HepG2 (cell line): ENCODE measurements at regions not wholly inside any gene's neighbourhood (a gene's known extent, or its start where the extent isn't known, plus 50 kb on each side); places are given as distances from the start of the nearest gene placed in this dataset.

ENCODE experiments used
- EP300 ChIP-seq, 3 experiments: sonication (generic) in 1 of 3; formaldehyde crosslinking in 1 of 3; IDR thresholded peaks; 2 replicates each; pipeline versions ENCODE4 v1.5.1 to v1.6.1; 2011 to 2020; ENCODE audit warnings: low read depth in 2 of 3, low read length in 2 of 3, borderline replicate concordance in 1 of 3, improper control_type of control experiment in 1 of 3, mild to moderate bottlenecking in 1 of 3, missing genetic modification reagents in 1 of 3, moderate library complexity in 1 of 3
- FOXP1 ChIP-seq, 2 experiments: fragments of 450-650 bp in 1 of 2; IDR thresholded peaks; 2 replicates each; pipeline ENCODE4 v1.6.1; 2017 to 2018; ENCODE audit warnings: antibody characterized with exemption in 1 of 2
- GATAD1 ChIP-seq: IDR thresholded peaks from 2 replicates; pipeline ENCODE4 v1.6.1; 2016; ENCODE audit warnings: missing genetic modification reagents, missing compliant biosample characterization
- GZF1 ChIP-seq: sonication (generic); formaldehyde crosslinking; IDR thresholded peaks from 2 replicates; pipeline ENCODE4 v1.5.1; 2020; ENCODE audit warnings: mild to moderate bottlenecking, missing genetic modification reagents
- LCORL ChIP-seq, 2 experiments: fragments of 450-650 bp in 1 of 2; sonication (generic) in 1 of 2; formaldehyde crosslinking in 1 of 2; IDR thresholded peaks; 2 replicates each; pipeline versions ENCODE4 v1.5.0 to v1.6.1; 2017 to 2020; ENCODE audit warnings: antibody characterized with exemption in 1 of 2, missing genetic modification reagents in 1 of 2
- MYC ChIP-seq: sonication (generic); formaldehyde crosslinking; IDR thresholded peaks from 2 replicates; pipeline ENCODE4 v1.9.0; 2021; ENCODE audit warnings: missing genetic modification reagents, borderline replicate concordance
- RAD51 ChIP-seq: fragments of 450-650 bp; IDR thresholded peaks from 2 replicates; pipeline ENCODE4 v1.6.1; 2016; ENCODE audit warnings: borderline replicate concordance
- REXO4 ChIP-seq: sonication (generic); formaldehyde crosslinking; IDR thresholded peaks from 2 replicates; pipeline ENCODE4 v1.8.0; 2022; ENCODE audit warnings: missing genetic modification reagents, mild to moderate bottlenecking, borderline replicate concordance
- RFX1 ChIP-seq: fragments of 450-650 bp; IDR thresholded peaks from 2 replicates; pipeline ENCODE4 v1.6.1; 2017
- SP1 ChIP-seq, 2 experiments: fragments of 450-650 bp in 1 of 2; sonication (generic) in 1 of 2; formaldehyde crosslinking in 1 of 2; IDR thresholded peaks; 2 replicates each; pipeline versions ENCODE4 v1.4.0 to v1.6.1; 2016 to 2020; ENCODE audit warnings: missing genetic modification reagents in 1 of 2
- TRIM22 ChIP-seq: fragments of 450-650 bp; IDR thresholded peaks from 2 replicates; pipeline ENCODE4 v1.6.1; 2017
- ZFP91 ChIP-seq: sonication (generic); formaldehyde crosslinking; IDR thresholded peaks from 2 replicates; pipeline ENCODE4 v1.9.0; 2022; ENCODE audit warnings: missing genetic modification reagents, mild to moderate bottlenecking, borderline replicate concordance
- ZNF101 ChIP-seq: sonication (generic); formaldehyde crosslinking; IDR thresholded peaks from 2 replicates; pipeline ENCODE4 v1.4.0; 2020; ENCODE audit warnings: mild to moderate bottlenecking, low read depth, missing genetic modification reagents, borderline replicate concordance
- ZNF205 ChIP-seq: IDR thresholded peaks from 2 replicates; pipeline ENCODE4 v1.6.1; 2018; ENCODE audit warnings: missing biosample characterization, missing genetic modification reagents
- ZNF260 ChIP-seq: sonication (generic); formaldehyde crosslinking; IDR thresholded peaks from 2 replicates; pipeline ENCODE4 v1.4.0; 2020; ENCODE audit warnings: missing genetic modification reagents, low read depth, mild to moderate bottlenecking, borderline replicate concordance
- ZNF564 ChIP-seq: sonication (generic); formaldehyde crosslinking; IDR thresholded peaks from 2 replicates; pipeline ENCODE4 v1.8.1; 2023; ENCODE audit warnings: mild to moderate bottlenecking, missing genetic modification reagents
- ZNF766 ChIP-seq: sonication (generic); formaldehyde crosslinking; IDR thresholded peaks from 2 replicates; pipeline ENCODE4 v1.5.0; 2020; ENCODE audit warnings: missing genetic modification reagents, borderline replicate concordance
- TF ChIP-seq, protein P1 (sequence below): sonication (generic); formaldehyde crosslinking; IDR thresholded peaks from 2 replicates; pipeline ENCODE4 v1.4.0; 2020; ENCODE audit warnings: missing genetic modification reagents, borderline replicate concordance
- TF ChIP-seq, protein P2 (sequence below): sonication (generic); formaldehyde crosslinking; IDR thresholded peaks from 2 replicates; pipeline ENCODE4 v1.4.0; 2020; ENCODE audit warnings: missing genetic modification reagents
- TF ChIP-seq, protein P3 (sequence below): sonication (generic); formaldehyde crosslinking; IDR thresholded peaks from 2 replicates; pipeline ENCODE4 v1.5.1; 2020; ENCODE audit warnings: missing genetic modification reagents, mild to moderate bottlenecking, borderline replicate concordance

DNA sequence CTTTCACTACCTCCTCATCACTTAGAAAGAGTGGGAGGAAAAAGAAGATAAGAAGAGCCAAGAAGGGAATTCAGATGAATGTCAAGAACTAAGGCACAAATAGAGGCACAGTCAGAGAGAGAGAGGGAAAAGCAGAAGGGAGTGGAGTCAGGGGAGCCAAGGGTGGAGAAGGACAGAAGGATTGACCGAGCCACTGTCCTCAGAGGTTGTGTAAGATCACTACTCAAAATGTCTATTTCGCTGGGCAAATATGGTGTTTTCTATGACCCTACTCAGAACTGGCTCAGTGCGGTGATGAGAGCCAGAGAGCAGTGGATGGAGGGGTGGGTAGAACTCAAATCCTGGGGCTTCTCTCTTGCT is 139.2 kb upstream of the HS3ST2 start (continued):
- TF ChIP-seq, protein P1, sequence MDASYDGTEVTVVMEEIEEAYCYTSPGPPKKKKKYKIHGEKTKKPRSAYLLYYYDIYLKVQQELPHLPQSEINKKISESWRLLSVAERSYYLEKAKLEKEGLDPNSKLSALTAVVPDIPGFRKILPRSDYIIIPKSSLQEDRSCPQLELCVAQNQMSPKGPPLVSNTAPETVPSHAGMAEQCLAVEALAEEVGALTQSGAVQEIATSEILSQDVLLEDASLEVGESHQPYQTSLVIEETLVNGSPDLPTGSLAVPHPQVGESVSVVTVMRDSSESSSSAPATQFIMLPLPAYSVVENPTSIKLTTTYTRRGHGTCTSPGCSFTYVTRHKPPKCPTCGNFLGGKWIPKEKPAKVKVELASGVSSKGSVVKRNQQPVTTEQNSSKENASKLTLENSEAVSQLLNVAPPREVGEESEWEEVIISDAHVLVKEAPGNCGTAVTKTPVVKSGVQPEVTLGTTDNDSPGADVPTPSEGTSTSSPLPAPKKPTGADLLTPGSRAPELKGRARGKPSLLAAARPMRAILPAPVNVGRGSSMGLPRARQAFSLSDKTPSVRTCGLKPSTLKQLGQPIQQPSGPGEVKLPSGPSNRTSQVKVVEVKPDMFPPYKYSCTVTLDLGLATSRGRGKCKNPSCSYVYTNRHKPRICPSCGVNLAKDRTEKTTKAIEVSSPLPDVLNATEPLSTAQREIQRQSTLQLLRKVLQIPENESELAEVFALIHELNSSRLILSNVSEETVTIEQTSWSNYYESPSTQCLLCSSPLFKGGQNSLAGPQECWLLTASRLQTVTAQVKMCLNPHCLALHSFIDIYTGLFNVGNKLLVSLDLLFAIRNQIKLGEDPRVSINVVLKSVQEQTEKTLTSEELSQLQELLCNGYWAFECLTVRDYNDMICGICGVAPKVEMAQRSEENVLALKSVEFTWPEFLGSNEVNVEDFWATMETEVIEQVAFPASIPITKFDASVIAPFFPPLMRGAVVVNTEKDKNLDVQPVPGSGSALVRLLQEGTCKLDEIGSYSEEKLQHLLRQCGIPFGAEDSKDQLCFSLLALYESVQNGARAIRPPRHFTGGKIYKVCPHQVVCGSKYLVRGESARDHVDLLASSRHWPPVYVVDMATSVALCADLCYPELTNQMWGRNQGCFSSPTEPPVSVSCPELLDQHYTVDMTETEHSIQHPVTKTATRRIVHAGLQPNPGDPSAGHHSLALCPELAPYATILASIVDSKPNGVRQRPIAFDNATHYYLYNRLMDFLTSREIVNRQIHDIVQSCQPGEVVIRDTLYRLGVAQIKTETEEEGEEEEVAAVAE (CRISPR knock-in tag): no peak
- TF ChIP-seq SP1 (IDR thresholded peaks at IDR 0.05) (0 out of 2 replicates have a peak, but pooled peaks have one; percentile 5), SP1 (CRISPR knock-in tag; IDR thresholded peaks at IDR 0.05) (no peak), MYC (no peak), GZF1 (CRISPR knock-in tag) (no peak), REXO4 (CRISPR knock-in tag) (no peak), ZNF260 (CRISPR knock-in tag) (no peak), FOXP1 (IDR thresholded peaks at IDR 0.05) (0 out of 2 replicates have a peak, but pooled peaks have one; percentile 26), FOXP1 (CRISPR knock-in tag; IDR thresholded peaks at IDR 0.05) (no peak), ZNF766 (no peak), RAD51 (peak; percentile 33), LCORL (IDR thresholded peaks at IDR 0.05) (peak; percentile 54; the same call in 1 of the 2 replicates), LCORL (CRISPR knock-in tag; IDR thresholded peaks at IDR 0.05) (no peak), TRIM22 (0 out of 2 replicates have a peak, but pooled peaks have one; percentile 90), RFX1 (0 out of 2 replicates have a peak, but pooled peaks have one; percentile 14), ZNF205 (CRISPR knock-in tag) (no peak), EP300 (IDR thresholded peaks at IDR 0.05; ENCODE audit: low read depth in 2 of 2, low read length in 2 of 2) (no peak), EP300 (CRISPR knock-in tag; IDR thresholded peaks at IDR 0.05; ENCODE audit: borderline replicate concordance) (no peak), ZFP91 (CRISPR knock-in tag) (no peak), ZNF101 (CRISPR knock-in tag) (no peak), ZNF564 (CRISPR knock-in tag) (no peak), GATAD1 (CRISPR knock-in tag) (no peak)
- TF ChIP-seq, protein P2, sequence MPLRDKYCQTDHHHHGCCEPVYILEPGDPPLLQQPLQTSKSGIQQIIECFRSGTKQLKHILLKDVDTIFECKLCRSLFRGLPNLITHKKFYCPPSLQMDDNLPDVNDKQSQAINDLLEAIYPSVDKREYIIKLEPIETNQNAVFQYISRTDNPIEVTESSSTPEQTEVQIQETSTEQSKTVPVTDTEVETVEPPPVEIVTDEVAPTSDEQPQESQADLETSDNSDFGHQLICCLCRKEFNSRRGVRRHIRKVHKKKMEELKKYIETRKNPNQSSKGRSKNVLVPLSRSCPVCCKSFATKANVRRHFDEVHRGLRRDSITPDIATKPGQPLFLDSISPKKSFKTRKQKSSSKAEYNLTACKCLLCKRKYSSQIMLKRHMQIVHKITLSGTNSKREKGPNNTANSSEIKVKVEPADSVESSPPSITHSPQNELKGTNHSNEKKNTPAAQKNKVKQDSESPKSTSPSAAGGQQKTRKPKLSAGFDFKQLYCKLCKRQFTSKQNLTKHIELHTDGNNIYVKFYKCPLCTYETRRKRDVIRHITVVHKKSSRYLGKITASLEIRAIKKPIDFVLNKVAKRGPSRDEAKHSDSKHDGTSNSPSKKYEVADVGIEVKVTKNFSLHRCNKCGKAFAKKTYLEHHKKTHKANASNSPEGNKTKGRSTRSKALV (CRISPR knock-in tag): no peak
- TF ChIP-seq, protein P3, sequence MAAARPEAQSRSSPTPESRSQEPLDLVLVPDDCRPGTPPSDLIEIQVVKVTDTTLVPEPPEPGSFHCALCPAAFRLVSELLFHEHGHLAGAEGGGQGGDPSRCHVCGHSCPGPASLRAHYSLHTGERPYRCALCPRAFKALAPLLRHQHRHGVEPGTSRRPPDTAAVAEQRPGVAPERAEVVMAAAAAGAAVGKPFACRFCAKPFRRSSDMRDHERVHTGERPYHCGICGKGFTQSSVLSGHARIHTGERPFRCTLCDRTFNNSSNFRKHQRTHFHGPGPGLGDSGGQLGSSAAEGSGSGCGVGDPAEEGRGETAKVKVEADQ (CRISPR knock-in tag): no peak
